ENCODE measurements at regions not wholly inside any gene's neighbourhood (a gene's known extent, or its start where the extent isn't known, plus 50 kb on each side); places are given as distances from the start of the nearest gene placed in this dataset.

DNA sequence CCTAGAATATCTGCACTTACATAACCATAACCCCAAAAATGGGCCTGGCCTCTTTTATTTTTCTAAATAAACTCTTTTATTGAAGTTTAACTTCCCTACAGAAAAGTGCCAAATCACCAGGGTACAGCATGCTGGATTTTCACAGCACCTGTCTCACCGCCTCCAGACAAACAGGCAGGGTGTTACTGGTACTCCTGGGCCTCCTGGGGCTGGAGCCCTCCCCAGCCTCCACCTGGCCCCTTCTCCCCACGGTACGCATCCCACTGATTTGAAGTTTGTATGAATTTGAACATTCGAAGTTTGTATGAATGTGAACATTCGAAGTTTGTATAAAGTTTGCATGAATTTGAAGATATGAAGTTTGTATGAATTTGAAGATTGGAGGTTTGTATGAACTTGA is 232.1 kb downstream of the NDUFA10 start (continued):
- TF ChIP-seq, protein P1, sequence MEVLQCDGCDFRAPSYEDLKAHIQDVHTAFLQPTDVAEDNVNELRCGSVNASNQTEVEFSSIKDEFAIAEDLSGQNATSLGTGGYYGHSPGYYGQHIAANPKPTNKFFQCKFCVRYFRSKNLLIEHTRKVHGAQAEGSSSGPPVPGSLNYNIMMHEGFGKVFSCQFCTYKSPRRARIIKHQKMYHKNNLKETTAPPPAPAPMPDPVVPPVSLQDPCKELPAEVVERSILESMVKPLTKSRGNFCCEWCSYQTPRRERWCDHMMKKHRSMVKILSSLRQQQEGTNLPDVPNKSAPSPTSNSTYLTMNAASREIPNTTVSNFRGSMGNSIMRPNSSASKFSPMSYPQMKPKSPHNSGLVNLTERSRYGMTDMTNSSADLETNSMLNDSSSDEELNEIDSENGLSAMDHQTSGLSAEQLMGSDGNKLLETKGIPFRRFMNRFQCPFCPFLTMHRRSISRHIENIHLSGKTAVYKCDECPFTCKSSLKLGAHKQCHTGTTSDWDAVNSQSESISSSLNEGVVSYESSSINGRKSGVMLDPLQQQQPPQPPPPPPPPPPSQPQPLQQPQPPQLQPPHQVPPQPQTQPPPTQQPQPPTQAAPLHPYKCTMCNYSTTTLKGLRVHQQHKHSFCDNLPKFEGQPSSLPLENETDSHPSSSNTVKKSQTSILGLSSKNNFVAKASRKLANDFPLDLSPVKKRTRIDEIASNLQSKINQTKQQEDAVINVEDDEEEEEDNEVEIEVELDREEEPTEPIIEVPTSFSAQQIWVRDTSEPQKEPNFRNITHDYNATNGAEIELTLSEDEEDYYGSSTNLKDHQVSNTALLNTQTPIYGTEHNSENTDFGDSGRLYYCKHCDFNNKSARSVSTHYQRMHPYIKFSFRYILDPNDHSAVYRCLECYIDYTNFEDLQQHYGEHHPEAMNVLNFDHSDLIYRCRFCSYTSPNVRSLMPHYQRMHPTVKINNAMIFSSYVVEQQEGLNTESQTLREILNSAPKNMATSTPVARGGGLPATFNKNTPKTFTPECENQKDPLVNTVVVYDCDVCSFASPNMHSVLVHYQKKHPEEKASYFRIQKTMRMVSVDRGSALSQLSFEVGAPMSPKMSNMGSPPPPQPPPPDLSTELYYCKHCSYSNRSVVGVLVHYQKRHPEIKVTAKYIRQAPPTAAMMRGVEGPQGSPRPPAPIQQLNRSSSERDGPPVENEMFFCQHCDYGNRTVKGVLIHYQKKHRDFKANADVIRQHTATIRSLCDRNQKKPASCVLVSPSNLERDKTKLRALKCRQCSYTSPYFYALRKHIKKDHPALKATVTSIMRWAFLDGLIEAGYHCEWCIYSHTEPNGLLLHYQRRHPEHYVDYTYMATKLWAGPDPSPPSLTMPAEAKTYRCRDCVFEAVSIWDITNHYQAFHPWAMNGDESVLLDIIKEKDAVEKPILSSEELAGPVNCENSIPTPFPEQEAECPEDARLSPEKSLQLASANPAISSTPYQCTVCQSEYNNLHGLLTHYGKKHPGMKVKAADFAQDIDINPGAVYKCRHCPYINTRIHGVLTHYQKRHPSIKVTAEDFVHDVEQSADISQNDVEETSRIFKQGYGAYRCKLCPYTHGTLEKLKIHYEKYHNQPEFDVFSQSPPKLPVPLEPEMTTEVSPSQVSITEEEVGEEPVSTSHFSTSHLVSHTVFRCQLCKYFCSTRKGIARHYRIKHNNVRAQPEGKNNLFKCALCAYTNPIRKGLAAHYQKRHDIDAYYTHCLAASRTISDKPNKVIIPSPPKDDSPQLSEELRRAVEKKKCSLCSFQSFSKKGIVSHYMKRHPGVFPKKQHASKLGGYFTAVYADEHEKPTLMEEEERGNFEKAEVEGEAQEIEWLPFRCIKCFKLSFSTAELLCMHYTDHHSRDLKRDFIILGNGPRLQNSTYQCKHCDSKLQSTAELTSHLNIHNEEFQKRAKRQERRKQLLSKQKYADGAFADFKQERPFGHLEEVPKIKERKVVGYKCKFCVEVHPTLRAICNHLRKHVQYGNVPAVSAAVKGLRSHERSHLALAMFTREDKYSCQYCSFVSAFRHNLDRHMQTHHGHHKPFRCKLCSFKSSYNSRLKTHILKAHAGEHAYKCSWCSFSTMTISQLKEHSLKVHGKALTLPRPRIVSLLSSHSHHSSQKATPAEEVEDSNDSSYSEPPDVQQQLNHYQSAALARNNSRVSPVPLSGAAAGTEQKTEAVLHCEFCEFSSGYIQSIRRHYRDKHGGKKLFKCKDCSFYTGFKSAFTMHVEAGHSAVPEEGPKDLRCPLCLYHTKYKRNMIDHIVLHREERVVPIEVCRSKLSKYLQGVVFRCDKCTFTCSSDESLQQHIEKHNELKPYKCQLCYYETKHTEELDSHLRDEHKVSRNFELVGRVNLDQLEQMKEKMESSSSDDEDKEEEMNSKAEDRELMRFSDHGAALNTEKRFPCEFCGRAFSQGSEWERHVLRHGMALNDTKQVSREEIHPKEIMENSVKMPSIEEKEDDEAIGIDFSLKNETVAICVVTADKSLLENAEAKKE (CRISPR knock-in tag; IDR thresholded peaks at IDR 0.05) = no peak

- Histone ChIP-seq H4K20me1 (replicated peaks; ENCODE audit: insufficient read depth) (no peaks in the 10 kb centered on the region), H3K27ac (ENCODE audit: low read depth) (no peak overlapping the region), H3K9me2 (ENCODE audit: insufficient read depth) (no peaks in the 10 kb centered on the region), H3K36me3 (ENCODE audit: insufficient read depth) (no peaks in the 10 kb centered on the region), H3K27me3 (ENCODE audit: insufficient read depth) (no peaks in the 10 kb centered on the region), H3K4me1 (ENCODE audit: insufficient read depth) (no peaks in the 10 kb centered on the region), H2AFZ (no peak overlapping the region), H3F3A (replicated peaks; ENCODE audit: low read depth) (no peaks in the 10 kb centered on the region), H3K79me2 (replicated peaks; ENCODE audit: insufficient read depth) (no peaks in the 10 kb centered on the region), H3K4me2 (no peak overlapping the region), H3K4me3 (no peak overlapping the region)
- H3K9me3 Mint-ChIP-seq = peaks cover 4% of the 10 kb centered on the region; the same call in 2 of the 3 replicates
- H3K4me3 Mint-ChIP-seq = no peak overlapping the region
- H3K27me3 Mint-ChIP-seq (ENCODE audit: insufficient read depth, low read depth, poor library complexity) = peaks cover 10% of the 10 kb centered on the region
- no peaks in the 10 kb centered on the region for H3K36me3 Mint-ChIP-seq (ENCODE audit: low read depth)
- ATAC-seq (peak; percentile 42), DNase-seq (ENCODE audit: low spot score) (no peak)
- no peak overlapping the region for H3K27ac Mint-ChIP-seq
- 0 out of 3 replicates have a peak, but pooled peaks cover 2% of the 10 kb centered on the region for H3K4me1 Mint-ChIP-seq
- TF ChIP-seq REST (IDR thresholded peaks at IDR 0.05; ENCODE audit: unreplicated experiment) = no peak
- TF ChIP-seq, protein P1 (CRISPR knock-in tag; IDR thresholded peaks at IDR 0.05) = no peak
- no peak for TF ChIP-seq ETS1 (IDR thresholded peaks at IDR 0.05)
Observed at GRCh38 chr2:239792405-239793084, 232.6 kb downstream of the NDUFA10 start.
